ENCODE measurements at regions not wholly inside any gene's neighbourhood (a gene's known extent, or its start where the extent isn't known, plus 50 kb on each side); places are given as distances from the start of the nearest gene placed in this dataset.

DNA sequence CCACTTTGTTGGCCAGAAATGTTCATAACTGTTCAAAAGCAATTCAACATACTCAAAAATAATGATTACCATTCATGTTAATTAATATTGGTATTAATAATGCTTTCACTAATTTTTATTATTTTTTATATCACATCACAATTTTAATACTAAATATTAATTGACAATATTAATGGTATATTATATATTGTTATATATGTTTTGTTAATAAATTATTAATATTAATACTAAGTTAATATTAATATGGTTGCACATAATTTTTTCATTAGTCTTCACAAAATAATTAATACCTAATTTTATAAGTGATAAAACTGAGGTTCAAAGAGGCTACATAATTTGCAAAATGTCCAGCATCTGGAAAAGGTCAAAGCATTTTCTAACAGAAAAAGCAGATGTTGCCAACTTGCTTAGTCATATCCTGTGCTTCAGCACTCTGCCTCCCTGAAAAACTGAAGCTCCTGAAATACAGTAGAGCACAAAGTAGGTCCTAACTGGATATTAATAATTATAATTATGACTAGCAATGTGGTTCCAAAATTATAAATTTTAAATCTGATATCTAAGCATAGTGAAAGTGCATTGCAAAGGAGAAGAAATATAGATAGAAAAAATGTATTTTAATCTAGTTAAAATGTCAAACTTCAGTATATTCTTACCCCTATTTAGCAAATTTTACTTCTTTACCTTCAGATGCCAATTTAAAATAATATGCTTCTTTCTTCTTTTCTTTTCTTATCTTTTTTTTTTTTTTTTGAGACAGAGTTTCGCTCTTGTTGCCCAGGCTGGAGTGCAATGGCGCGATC is 123.2 kb upstream of the TNFSF4 start:
- in situ Hi-C loops (cut with MboI; ENCODE audit: low pct_unique_long_range_greater_than_20kb, low sequenced_read_pairs, unreplicated experiment): loop anchor here (5.0 kb wide), 1 partner anchor 82 kb away; no protein-coding TSS in a partner anchor
- TF ChIP-seq, protein P1, sequence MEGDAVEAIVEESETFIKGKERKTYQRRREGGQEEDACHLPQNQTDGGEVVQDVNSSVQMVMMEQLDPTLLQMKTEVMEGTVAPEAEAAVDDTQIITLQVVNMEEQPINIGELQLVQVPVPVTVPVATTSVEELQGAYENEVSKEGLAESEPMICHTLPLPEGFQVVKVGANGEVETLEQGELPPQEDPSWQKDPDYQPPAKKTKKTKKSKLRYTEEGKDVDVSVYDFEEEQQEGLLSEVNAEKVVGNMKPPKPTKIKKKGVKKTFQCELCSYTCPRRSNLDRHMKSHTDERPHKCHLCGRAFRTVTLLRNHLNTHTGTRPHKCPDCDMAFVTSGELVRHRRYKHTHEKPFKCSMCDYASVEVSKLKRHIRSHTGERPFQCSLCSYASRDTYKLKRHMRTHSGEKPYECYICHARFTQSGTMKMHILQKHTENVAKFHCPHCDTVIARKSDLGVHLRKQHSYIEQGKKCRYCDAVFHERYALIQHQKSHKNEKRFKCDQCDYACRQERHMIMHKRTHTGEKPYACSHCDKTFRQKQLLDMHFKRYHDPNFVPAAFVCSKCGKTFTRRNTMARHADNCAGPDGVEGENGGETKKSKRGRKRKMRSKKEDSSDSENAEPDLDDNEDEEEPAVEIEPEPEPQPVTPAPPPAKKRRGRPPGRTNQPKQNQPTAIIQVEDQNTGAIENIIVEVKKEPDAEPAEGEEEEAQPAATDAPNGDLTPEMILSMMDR (IDR thresholded peaks at IDR 0.05; ENCODE audit: extremely low read depth, insufficient read depth, missing control alignments): no peak
- no peak for DNase-seq (ENCODE audit: low spot score)

DNA sequence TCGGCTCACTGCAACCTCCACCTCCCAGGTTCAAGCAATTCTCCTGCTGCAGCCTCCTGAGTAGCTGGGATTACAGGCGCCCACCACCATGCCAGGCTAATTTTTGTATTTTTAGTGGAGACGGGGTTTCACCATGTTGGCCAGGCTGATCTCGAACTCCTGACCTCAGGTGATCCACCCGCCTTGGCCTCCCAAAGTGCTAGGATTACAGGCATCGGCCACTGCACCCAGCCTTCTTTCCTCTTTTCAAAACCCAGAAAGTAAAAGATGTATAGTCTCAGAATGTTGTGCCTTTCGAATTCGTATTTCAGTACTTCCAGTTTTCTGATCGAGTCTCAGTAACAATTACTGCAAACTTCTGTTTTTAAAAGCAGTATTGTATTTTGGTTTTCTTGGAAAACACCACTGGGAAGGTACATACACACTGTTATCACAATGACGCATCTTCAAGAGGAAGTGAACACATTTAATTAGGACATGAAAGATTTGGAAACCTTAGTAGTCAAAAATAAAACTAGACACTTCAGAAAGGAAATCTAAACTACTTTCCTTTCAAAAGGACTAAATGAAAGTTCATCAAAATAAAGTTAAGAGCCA is 123.9 kb upstream of the TNFSF4 start:
- in situ Hi-C loops (cut with MboI; ENCODE audit: low pct_unique_long_range_greater_than_20kb, low sequenced_read_pairs, unreplicated experiment): loop anchor here (5.0 kb wide), 1 partner anchor 81 kb away; no protein-coding TSS in a partner anchor
- DNase-seq (ENCODE audit: low spot score): peak; percentile 7

DNA sequence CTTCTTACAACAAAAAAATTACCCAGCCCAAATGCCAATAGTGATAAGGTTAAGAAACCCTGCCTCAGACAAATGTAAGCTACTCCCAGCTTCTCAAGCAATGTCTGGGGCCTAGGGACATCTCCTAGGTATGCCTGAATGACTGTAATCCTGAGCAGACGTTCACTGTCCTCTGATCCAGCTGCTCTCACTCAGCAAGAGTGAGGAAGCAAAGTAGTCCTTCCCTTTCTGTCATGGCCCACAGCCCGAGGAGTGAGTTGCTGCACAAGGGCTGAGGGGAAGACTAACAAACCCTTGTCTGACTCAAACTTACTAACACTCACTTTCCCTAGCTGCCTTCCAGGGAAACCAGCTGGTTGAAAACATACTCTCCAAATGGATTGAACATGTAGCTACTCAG is 124.9 kb upstream of the TNFSF4 start:
- TF ChIP-seq, protein P1 (IDR thresholded peaks at IDR 0.05; ENCODE audit: extremely low read depth, insufficient read depth, missing control alignments): no peak
- in situ Hi-C loops (cut with MboI; ENCODE audit: low pct_unique_long_range_greater_than_20kb, low sequenced_read_pairs, unreplicated experiment): loop anchor here (5.0 kb wide), 1 partner anchor 80 kb away; no protein-coding TSS in a partner anchor
- DNase-seq (ENCODE audit: low spot score): no peak

DNA sequence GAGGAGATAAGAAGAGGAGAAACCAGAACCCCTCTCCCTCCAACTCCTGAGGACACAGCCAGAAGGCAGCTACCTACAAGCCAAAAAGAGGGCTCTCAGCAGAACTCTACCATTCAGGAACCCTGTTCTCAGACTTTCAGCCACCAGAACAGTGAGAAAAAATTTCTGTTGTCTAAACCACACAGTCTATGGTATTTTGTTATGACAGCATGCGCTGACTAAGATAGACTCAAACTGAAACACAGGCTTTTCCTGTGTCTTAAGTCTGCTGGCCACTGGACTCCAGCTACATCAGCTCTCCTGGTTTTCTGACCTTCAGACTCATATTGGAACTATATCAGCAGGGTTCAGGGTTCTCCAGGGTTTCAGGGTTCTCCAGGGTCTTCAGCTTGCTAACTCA is 126.5 kb upstream of the TNFSF4 start:
- DNase-seq (ENCODE audit: low spot score): peak; percentile 29
- TF ChIP-seq, protein P1 (IDR thresholded peaks at IDR 0.05; ENCODE audit: extremely low read depth, insufficient read depth, missing control alignments): no peak
- in situ Hi-C loops (cut with MboI; ENCODE audit: low pct_unique_long_range_greater_than_20kb, low sequenced_read_pairs, unreplicated experiment): loop anchor here (5.0 kb wide), 1 partner anchor 79 kb away; no protein-coding TSS in a partner anchor

DNA sequence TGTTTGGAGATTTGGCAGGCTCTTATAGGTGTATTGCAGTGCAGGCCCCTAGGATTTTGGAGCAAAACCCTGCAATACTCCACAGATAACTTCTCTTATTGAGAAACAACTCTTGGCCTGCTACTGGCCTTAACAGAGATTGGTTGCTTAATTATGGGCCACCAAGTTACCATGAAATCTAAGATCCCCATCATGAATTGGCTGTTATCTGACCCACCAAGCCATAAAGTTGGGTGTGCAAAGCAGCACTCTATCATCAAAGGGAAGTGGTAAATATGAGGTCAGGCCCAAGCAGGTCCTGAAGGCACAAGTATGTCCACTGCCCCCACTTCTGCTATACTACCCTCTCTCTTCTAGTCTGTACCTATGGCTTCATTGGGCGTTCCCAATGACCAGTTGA is 130.0 kb upstream of the TNFSF4 start:
- TF ChIP-seq, protein P1 (IDR thresholded peaks at IDR 0.05; ENCODE audit: extremely low read depth, insufficient read depth, missing control alignments): no peak
- in situ Hi-C loops (cut with MboI; ENCODE audit: low pct_unique_long_range_greater_than_20kb, low sequenced_read_pairs, unreplicated experiment): no loop called here
- DNase-seq (ENCODE audit: low spot score): no peak

DNA sequence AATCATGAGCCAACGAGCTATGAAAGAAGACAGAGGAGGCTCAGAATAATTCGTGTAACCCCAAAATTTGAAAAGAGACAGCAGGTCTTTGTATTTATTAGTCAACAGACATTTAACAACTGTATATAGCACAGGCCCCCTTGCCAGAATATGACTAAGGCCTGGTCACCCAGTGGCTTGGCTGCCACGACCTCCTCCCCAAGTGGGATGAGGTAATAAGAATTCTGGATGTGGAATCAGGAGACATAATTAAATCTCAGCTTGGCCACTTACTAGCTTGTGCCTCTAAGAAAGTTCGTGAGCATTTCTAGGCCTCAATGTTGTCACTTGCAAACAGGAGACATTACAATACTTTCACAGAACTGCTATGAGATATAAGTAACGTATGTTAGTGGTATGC is 134.2 kb upstream of the TNFSF4 start:
- TF ChIP-seq, protein P1 (IDR thresholded peaks at IDR 0.05; ENCODE audit: extremely low read depth, insufficient read depth, missing control alignments): no peak
- DNase-seq (ENCODE audit: low spot score): no peak
- in situ Hi-C loops (cut with MboI; ENCODE audit: low pct_unique_long_range_greater_than_20kb, low sequenced_read_pairs, unreplicated experiment): no loop called here

DNA sequence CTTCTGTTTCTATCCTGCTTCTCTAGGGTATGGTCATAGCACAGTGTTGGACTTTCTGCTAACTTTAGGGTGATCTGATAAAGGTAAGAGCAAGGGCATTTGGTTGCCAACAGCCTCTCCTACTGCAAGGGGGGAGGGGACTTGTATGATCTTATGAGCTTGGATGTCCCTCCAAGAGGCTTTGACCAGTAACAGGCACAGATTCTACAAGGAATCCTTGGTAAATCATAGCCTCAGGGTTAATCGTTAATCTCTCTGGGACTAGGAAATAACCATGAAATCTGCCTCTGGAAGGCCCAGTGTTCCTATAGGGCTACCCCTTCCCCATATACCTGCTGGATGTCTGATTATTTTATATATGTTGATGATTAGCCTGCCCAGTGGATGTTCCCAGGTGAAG is 134.8 kb upstream of the TNFSF4 start:
- in situ Hi-C loops (cut with MboI; ENCODE audit: low pct_unique_long_range_greater_than_20kb, low sequenced_read_pairs, unreplicated experiment): no loop called here
- TF ChIP-seq, protein P1 (IDR thresholded peaks at IDR 0.05; ENCODE audit: extremely low read depth, insufficient read depth, missing control alignments): no peak
- no peak for DNase-seq (ENCODE audit: low spot score)

All from GM13977 (cell line).